ENCODE measurements at regions not wholly inside any gene's neighbourhood (a gene's known extent, or its start where the extent isn't known, plus 50 kb on each side); places are given as distances from the start of the nearest gene placed in this dataset.

DNA sequence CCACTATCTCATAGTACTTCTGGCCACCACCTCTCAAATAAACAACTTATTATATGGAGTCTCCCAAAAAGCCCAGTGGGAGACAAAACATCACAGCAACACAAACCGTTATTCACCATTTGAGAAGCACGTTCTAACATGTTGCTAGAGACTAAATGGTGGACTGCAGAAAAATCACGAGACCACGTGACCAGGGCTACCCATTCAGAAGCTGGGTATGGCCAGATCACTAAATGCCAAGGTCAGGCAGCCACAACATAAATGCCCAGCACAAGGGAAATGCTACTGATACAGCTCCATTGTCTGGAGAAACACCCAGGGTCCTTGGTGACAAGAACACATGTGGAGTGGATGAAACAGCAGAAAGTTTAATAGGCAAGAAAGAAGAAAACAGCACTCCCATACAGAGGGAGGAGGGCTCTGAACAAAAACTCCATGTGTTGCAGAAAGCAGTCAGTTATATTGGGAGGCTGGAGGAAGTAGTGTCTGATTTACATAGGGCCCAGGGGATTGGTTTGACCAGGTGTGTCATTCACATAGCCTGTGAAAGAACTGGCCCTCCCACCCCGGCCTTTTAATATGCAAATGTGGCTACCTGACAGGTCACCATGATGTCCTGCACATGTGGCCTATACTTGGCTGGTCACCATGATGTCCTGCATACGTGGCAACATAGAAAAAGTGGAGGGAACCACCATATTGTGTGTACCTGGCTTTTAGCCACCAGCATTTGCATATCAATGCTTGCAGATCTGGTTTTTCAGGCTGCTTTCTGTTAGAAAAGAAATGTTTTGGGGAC is 97.2 kb downstream of the TRIM36 start:
- H3K9me3 ChIP-seq (ENCODE audit: control insufficient read depth, insufficient read depth, low read depth, low read length) = no peaks in the 10 kb centered on the region
- H3K9ac ChIP-seq (ENCODE audit: insufficient read depth, low read length) = no peak overlapping the region
- H2AFZ ChIP-seq (ENCODE audit: low read length) = no peak overlapping the region
- no peaks in the 10 kb centered on the region for H4K20me1 ChIP-seq (ENCODE audit: control insufficient read depth, extremely low read depth, insufficient read depth, low read length)
- H3K27ac ChIP-seq (ENCODE audit: insufficient read depth, low read length) = no peak overlapping the region
- no peak overlapping the region for H3K4me2 ChIP-seq (ENCODE audit: extremely low read depth, insufficient read depth, low read length)
- DNase-seq (ENCODE audit: low read depth in 2 of 2) = no peak
- no peaks in the 10 kb centered on the region for H3K4me1 ChIP-seq (ENCODE audit: control insufficient read depth, extremely low read depth, insufficient read depth, low read length)
- TF ChIP-seq, protein P1, sequence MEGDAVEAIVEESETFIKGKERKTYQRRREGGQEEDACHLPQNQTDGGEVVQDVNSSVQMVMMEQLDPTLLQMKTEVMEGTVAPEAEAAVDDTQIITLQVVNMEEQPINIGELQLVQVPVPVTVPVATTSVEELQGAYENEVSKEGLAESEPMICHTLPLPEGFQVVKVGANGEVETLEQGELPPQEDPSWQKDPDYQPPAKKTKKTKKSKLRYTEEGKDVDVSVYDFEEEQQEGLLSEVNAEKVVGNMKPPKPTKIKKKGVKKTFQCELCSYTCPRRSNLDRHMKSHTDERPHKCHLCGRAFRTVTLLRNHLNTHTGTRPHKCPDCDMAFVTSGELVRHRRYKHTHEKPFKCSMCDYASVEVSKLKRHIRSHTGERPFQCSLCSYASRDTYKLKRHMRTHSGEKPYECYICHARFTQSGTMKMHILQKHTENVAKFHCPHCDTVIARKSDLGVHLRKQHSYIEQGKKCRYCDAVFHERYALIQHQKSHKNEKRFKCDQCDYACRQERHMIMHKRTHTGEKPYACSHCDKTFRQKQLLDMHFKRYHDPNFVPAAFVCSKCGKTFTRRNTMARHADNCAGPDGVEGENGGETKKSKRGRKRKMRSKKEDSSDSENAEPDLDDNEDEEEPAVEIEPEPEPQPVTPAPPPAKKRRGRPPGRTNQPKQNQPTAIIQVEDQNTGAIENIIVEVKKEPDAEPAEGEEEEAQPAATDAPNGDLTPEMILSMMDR (conservative IDR thresholded peaks at IDR 0.05 in 1 of 2, IDR thresholded peaks at IDR 0.05 in 1 of 2; ENCODE audit: low read depth in 1 of 2, low read length in 2 of 2) = no peak
- H3K36me3 ChIP-seq (ENCODE audit: control insufficient read depth, insufficient read depth, low read length) = no peaks in the 10 kb centered on the region
- H3K79me2 ChIP-seq (ENCODE audit: control insufficient read depth, insufficient read depth, low read length) = no peaks in the 10 kb centered on the region
- H3K4me3 ChIP-seq (replicated peaks in 1 of 4; ENCODE audit: control extremely low read depth in 1 of 4, insufficient read depth in 1 of 4, low read depth in 3 of 4, low read length in 4 of 4) = no peak overlapping the region
- H3K27me3 ChIP-seq (ENCODE audit: control insufficient read depth, insufficient read depth, low read length) = no peaks in the 10 kb centered on the region

DNA sequence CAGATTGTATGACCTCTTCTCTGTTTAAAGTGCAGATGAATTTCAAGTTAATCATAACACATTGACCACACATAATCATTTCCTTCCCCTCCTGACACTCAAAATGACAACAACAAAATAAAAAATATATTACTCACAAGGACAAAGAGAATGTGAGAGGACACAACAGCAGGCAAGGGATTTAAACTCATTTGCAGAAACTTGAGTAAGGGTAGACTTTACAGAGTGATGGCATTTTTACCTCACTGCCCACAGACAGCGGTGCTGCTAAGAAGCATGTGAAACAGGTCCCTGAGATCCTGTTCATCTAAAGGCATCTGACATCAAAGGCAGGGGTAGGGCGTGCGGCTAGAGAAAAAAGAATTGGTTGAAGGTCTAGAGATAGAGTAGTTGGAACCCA is 99.0 kb downstream of the TRIM36 start:
- DNase-seq (ENCODE audit: low read depth in 2 of 2) = no peak
- Histone ChIP-seq H4K20me1 (ENCODE audit: control insufficient read depth, extremely low read depth, insufficient read depth, low read length) (no peaks in the 10 kb centered on the region), H3K27ac (ENCODE audit: insufficient read depth, low read length) (no peak overlapping the region), H3K4me2 (ENCODE audit: extremely low read depth, insufficient read depth, low read length) (no peak overlapping the region), H3K9me3 (ENCODE audit: control insufficient read depth, insufficient read depth, low read depth, low read length) (no peaks in the 10 kb centered on the region), H3K9ac (ENCODE audit: insufficient read depth, low read length) (no peak overlapping the region), H3K27me3 (ENCODE audit: control insufficient read depth, insufficient read depth, low read length) (no peaks in the 10 kb centered on the region), H3K36me3 (ENCODE audit: control insufficient read depth, insufficient read depth, low read length) (no peaks in the 10 kb centered on the region), H2AFZ (ENCODE audit: low read length) (no peak overlapping the region), H3K4me3 (replicated peaks in 1 of 4; ENCODE audit: control extremely low read depth in 1 of 4, insufficient read depth in 1 of 4, low read depth in 3 of 4, low read length in 4 of 4) (no peak overlapping the region), H3K79me2 (ENCODE audit: control insufficient read depth, insufficient read depth, low read length) (no peaks in the 10 kb centered on the region), H3K4me1 (ENCODE audit: control insufficient read depth, extremely low read depth, insufficient read depth, low read length) (no peaks in the 10 kb centered on the region)
- TF ChIP-seq EZH2 (IDR thresholded peaks at IDR 0.05; ENCODE audit: low read length, missing control alignments) = no peak
- TF ChIP-seq, protein P1 (conservative IDR thresholded peaks at IDR 0.05 in 1 of 2, IDR thresholded peaks at IDR 0.05 in 1 of 2; ENCODE audit: low read depth in 1 of 2, low read length in 2 of 2) = no peak

DNA sequence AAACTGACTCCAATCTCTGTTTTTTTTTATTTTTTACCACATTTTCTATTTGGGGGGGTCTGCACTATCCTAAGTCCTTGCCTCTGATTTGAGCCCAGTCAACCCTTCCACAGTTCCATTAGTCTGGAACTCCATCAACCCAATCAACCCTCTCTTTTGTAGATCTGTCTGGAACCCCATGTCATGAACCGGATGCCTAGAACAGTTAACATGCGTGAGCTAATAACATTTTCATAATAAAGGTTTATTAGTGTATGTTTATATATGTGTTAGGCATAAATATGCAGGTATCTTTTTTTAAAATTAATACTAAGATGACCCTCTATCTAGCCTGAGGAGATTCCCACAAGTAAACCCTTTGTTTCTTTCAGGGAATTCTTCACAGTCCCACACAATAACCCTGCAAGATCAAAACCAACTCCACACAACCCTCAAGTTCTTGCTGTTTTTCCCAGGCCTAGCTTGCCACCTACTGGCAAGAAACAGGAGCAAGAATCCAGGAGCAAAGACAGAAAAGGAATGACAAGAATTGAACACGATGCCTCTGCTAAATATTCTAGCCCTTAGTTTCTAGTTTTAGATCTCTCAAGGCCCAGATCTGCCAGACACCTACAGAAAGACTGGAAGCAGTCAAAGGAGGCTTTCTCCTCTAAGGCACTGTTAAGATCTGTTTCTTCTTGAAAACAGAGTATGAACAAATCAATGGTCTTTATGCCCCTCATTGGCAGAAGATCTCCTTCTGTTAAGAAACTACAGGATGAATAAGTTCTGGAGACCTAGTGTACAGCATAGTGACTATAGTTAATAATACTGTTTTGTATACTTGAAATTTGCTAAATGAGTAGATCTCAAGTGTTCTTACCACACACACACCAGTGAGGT is 100.4 kb downstream of the TRIM36 start:
- no peak for TF ChIP-seq EZH2 (IDR thresholded peaks at IDR 0.05; ENCODE audit: low read length, missing control alignments)
- TF ChIP-seq, protein P1 (conservative IDR thresholded peaks at IDR 0.05 in 1 of 2, IDR thresholded peaks at IDR 0.05 in 1 of 2; ENCODE audit: low read depth in 1 of 2, low read length in 2 of 2) = peak; percentile 72 to 75
- Histone ChIP-seq H2AFZ (ENCODE audit: low read length) (no peak overlapping the region), H3K9ac (ENCODE audit: insufficient read depth, low read length) (no peak overlapping the region), H3K4me3 (replicated peaks in 1 of 4; ENCODE audit: control extremely low read depth in 1 of 4, insufficient read depth in 1 of 4, low read depth in 3 of 4, low read length in 4 of 4) (no peak overlapping the region), H3K27ac (ENCODE audit: insufficient read depth, low read length) (no peak overlapping the region), H4K20me1 (ENCODE audit: control insufficient read depth, extremely low read depth, insufficient read depth, low read length) (no peaks in the 10 kb centered on the region), H3K27me3 (ENCODE audit: control insufficient read depth, insufficient read depth, low read length) (no peaks in the 10 kb centered on the region), H3K4me2 (ENCODE audit: extremely low read depth, insufficient read depth, low read length) (no peak overlapping the region), H3K79me2 (ENCODE audit: control insufficient read depth, insufficient read depth, low read length) (no peaks in the 10 kb centered on the region), H3K4me1 (ENCODE audit: control insufficient read depth, extremely low read depth, insufficient read depth, low read length) (no peaks in the 10 kb centered on the region), H3K9me3 (ENCODE audit: control insufficient read depth, insufficient read depth, low read depth, low read length) (no peaks in the 10 kb centered on the region), H3K36me3 (ENCODE audit: control insufficient read depth, insufficient read depth, low read length) (no peaks in the 10 kb centered on the region)
- peak; percentile 45 to 58 for DNase-seq (ENCODE audit: low read depth in 2 of 2)

Measured in fibroblast of lung (primary cell).